GM21447 (cell line): ENCODE measurements at regions not wholly inside any gene's neighbourhood (a gene's known extent, or its start where the extent isn't known, plus 50 kb on each side); places are given as distances from the start of the nearest gene placed in this dataset.
"Not testable (repeated sequence)": the region's sequence is repeated elsewhere in the genome, so short reads cannot be mapped to it uniquely, and the experiment has no call there.

Experiments used
- ATAC-seq: cut with Tn5 transposase; IDR thresholded peaks from one replicate; pipeline ENCODE4 v1.9.1; 2021; ENCODE audit not compliant: unreplicated experiment

- ATAC-seq, result no peak
These were observed 904.4 kb downstream of the BRD1 start for GRCh38 chr22:48923165-48923865.

GRCh38 chr22:48921411-48921903, 906.2 kb downstream of the BRD1 start:
- ATAC-seq, result no peak

- no peak for ATAC-seq
These were observed 906.9 kb downstream of the BRD1 start for GRCh38 chr22:48920776-48921241.

- no peak for ATAC-seq
These were observed 907.7 kb downstream of the BRD1 start for GRCh38 chr22:48919851-48920589.

- ATAC-seq, result no peak
These were observed 908.5 kb downstream of the BRD1 start for GRCh38 chr22:48919187-48919590.

GRCh38 chr22:48918585-48919186, 909.0 kb downstream of the BRD1 start:
- ATAC-seq, result no peak

- not testable (repeated sequence) for ATAC-seq
These were observed 915.2 kb downstream of the BRD1 start for GRCh38 chr22:48912356-48913066.

- not testable (repeated sequence) for ATAC-seq
These were observed 916.0 kb downstream of the BRD1 start for GRCh38 chr22:48911647-48912046.

GRCh38 chr22:48911067-48911466, 916.6 kb downstream of the BRD1 start:
- ATAC-seq, result not testable (repeated sequence)

GRCh38 chr22:48908547-48908946, 919.1 kb downstream of the BRD1 start:
- ATAC-seq, result no peak

- ATAC-seq, result no peak
These were observed 920.1 kb downstream of the BRD1 start for GRCh38 chr22:48907591-48907990.

- ATAC-seq, result no peak
These were observed 921.3 kb downstream of the BRD1 start for GRCh38 chr22:48906216-48906835.

GRCh38 chr22:48905206-48905975, 922.3 kb downstream of the BRD1 start:
- no peak for ATAC-seq

- ATAC-seq, result no peak
These were observed 924.6 kb downstream of the BRD1 start for GRCh38 chr22:48902983-48903650.

GRCh38 chr22:48902001-48902869, 925.4 kb downstream of the BRD1 start:
- ATAC-seq, result no peak

GRCh38 chr22:48901324-48901723, 926.3 kb downstream of the BRD1 start:
- no peak for ATAC-seq

GRCh38 chr22:48900626-48901025, 927.0 kb downstream of the BRD1 start:
- ATAC-seq, result no peak

- ATAC-seq, result no peak
These were observed 927.4 kb downstream of the BRD1 start for GRCh38 chr22:48900327-48900597.
